Activated naive CD4-positive, alpha-beta T cell (primary cell): ENCODE measurements at regions not wholly inside any gene's neighbourhood (a gene's known extent, or its start where the extent isn't known, plus 50 kb on each side); places are given as distances from the start of the nearest gene placed in this dataset.
"Not testable (repeated sequence)": the region's sequence is repeated elsewhere in the genome, so short reads cannot be mapped to it uniquely, and the experiment has no call there.

ENCODE experiments used
- DNase-seq, 4 experiments: peaks; one replicate each; lab custom pipeline; 2025; lab: John Stamatoyannopoulos, UW

DNA sequence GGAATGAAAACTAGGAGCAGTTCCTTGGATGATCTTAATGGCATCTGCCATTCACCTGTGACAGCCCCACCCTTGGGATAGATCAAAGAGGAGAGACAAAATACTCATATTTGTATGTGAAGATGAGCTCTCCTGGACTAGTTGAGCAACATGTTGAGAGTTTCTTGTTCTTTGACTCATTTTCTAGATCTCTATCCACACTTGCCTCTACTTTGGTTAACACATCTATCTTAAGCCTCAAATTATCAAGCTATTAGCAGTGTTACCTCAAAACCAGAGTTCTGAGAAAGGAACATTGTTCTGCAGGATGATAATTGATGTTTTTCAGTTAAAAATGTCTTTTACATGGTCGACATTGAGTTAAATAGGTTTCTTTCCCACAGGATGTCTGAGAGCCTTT, 94.2 kb upstream of the TEX13D start:
- no peak for DNase-seq

DNA sequence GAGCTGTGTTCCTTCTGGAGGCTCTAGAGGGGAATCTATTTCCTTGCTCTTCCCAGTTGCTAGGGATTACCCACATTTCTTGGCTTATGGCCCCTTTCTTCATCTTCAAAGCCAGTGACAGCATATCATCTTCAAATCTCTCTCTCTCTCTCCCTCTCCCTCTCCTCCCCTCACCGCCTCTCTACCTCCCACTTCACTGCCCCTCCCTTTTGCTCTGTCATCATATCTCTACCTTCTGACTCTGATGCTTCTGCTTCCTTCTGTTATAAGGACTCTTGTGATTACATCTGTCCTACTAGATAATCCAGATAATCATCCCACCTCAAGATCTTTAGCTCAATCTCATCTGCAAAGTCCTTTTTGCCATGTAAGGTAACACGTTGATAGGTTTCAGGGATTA, 93.1 kb upstream of the TEX13D start:
- DNase-seq = no peak

DNA sequence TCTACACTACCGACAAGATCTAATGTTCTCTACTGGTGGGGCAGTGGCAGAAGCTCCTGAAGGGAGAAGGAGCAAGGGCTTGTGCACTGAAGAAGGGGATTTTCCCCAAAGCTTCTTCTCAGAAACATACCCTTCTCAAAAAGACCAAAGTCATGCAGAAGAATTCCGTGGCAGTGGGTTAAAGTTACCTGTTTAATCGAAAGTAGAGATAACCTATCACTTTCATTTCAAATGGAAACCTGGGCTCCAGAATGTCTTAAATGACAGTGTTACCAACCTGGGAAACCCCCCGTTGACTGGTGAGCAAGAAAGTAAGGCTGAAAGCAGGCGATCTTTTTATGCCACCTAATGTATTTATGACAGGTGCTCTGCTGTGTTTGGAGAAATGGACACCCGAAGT, 92.5 kb upstream of the TEX13D start:
- no peak for DNase-seq

DNA sequence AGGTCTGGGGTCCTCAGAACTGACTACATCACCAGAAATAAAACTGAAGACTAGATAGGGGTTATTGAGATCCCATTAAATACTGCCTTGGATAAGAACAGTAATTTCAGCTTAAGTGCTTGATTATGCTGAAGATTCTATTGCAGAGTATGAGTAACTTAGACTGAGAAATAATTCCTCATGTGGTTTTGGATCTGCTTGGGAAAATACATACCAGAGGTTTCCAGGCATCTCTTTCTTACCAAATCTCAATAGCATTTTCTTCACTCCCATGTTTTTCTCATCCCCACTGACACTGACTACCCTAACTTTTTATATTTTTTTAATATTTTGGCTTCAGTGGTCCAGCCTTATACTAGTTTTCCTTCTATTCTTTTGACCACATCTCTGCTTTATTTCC, 92.0 kb upstream of the TEX13D start:
- DNase-seq = no peak

DNA sequence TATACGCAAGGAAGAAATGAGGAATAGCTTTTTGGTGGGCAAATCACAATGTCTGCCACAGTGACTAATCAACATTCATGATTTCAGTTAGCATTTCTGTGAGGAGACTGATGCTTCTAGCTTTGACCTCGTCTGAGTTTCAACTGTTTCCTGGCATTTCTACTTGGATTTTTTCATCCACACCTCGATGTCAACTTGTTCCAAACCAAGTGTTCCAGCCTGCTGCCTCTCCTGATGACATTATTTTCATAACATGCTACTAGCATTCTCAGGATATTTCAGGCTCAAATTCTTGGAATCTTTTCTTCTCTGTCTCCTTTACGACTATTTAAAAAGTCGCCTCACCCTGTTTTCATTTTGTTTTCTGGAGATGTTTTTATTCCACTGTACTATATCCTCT, 90.3 kb upstream of the TEX13D start:
- no peak for DNase-seq

DNA sequence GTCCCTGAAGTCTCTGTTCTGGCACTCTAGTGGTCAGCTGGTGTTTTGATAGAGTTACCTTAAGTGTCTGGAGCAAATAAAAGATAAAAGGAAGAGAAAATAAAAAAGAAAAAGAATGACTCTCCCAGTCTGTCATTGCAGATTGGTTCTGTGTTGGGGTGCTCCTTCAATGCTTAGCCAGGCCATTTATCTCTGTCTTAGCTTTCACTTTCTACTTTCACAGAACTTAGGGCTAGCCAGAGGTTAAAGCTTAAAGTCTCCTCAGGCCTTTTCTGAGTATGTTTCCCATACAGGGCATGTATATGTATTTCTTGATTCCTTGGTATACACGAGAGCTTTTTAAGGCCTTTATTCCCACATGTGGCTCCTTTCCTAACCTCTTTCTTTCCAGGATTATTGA, 83.1 kb upstream of the TEX13D start:
- DNase-seq = no peak

DNA sequence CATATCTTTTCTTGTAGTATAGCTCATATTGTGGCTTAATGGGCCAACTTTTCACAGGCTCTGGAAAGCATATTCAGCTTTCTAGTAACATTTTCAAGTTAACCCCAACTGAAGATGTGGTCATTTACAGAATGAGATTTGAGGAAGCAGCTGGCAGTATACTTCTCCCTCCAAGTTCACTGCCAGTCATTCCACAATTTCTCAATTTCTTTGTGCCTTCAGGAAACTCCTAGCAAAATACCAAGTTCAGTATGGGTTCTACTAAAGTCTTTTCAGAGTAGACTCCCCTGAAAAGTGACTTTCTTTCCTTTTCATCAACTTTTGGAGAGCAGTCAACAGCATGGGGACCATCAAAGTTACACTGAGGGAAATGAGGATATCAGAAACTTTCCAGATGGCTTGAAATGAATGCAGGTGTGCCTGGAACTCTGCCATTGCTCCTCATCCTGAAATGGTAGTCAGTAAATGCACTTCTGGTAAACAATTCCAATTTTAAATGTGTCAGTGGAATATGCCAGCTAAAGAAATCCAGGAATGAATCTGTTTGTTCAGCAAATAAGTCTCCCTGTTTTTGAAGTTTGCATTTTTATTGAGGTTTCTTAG, 81.5 kb upstream of the TEX13D start:
- DNase-seq = no peak

DNA sequence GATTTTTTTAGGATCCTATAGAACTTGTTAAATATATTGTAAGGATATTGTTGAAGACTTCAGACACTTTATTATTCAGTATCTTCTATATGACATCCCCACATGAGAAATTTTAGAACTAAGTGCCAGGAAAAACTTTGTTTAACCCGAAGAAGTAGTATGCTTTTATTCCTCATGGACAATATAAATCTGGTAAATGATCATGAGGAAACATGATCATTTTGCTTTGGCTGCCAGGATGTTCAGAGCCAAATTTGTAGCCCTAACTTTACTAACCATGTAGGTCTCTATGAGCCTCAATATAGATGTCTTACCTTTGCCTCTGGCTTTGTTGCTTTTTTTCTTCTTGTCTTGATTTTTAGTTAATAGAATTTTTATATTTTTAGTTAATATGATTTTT, 77.8 kb upstream of the TEX13D start:
- no peak for DNase-seq

DNA sequence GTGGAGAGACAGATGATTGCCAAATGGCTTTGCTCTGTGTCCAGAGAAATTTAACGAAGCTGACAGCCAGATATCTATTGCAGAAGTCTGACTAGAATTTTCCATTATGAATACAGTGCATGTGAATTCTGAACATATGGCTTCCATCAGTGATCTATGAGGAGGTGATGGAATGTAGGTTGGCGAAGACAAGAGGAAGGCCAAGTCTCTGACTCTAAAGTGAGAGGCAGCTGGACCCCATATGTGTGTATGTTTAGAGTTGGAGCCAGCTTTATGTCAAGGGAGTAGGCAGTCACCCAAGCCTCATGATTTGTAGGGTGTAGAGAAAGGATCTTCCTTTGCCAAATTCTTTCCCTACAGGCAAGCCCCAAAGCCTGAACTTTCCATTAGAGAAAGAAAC, 76.2 kb upstream of the TEX13D start:
- DNase-seq = no peak

DNA sequence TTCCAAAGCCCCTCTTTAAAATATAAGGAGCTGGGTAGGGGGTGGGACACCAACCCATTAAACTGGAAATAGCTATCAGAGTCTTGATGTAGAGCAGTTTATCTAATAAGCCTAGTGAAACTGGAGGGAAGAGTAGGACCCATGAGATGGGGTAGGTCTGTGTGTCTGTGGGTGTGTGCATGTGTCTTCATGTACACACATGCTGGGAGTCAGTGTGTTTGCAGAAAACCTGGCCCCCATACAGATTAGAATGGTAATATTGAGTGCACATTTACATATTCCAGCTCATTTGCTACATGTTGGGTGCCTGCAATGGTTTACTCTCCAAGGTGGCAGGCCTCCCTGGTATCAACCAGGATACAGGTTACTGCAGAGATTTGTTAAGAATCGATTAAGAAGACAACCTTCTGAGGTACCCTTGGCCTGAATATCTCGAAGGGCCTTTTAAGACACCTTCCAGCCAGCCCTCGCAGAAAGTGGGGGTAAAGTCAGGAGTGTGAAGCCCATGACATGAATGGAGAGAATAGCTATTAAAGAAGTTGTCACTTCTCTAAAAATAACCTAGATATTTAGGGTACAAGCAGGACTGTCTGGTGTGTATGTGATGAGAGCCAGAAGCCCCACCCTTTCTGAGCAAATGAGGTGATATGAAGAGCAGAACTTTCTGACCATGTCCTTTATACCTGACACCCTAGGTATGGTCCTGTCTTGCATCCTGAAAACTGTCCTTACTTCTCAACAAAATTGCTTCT, 75.7 kb upstream of the TEX13D start:
- no peak for DNase-seq

DNA sequence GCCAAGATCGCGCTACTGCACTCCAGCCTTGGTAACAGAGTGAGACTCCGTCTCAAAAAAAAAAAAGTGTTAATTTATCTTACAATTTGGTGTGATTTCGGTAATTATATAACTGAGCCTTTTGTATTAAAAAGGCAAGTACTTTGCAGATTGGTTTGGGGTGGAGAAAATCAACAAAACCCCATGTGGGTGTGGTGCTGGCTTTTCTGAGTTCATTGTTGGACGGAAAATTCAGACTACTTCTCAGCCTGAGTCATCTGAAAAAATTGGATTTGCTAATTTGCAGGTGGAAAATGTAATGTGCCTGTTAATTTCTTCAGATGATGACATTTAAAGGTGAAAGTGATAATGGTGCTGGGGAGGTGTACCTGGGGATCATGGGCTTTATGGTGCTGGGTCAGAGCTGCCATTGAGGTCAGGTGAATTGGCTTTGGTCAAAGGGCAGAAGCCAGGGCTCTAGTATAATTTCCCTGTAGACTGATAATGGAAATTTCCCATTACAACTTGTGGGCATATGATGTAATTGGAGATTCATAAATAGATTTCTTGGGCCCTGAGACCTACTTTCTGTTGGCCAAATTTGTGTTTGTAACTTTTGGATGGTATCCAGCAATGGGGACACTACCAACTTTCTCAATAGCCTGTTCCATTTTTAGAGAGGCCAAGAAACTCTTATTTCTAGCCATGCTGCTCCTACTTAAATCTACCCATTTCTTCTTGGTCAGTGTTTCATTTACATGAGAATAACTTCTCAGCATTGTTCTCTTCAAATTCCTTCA, 74.3 kb upstream of the TEX13D start:
- no peak for DNase-seq

DNA sequence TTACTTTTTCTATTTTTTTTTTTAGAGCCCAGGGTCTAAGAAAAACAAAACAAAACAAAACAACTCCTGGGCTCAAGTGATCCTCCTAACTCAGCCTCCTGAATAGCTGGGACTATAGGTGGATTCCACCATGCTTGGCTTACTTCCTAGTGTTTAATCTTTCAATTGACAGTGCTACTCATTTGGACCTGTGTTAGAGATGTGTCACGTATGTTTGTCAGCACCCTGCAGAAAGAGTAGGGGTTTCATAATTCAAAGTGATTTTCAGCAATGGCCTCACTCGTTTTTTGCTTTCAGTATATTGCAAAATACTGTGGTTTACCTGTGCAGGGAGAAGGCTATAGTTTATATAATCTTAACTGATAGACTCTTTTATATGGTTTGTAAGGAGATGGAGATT, 71.6 kb upstream of the TEX13D start:
- no peak for DNase-seq

DNA sequence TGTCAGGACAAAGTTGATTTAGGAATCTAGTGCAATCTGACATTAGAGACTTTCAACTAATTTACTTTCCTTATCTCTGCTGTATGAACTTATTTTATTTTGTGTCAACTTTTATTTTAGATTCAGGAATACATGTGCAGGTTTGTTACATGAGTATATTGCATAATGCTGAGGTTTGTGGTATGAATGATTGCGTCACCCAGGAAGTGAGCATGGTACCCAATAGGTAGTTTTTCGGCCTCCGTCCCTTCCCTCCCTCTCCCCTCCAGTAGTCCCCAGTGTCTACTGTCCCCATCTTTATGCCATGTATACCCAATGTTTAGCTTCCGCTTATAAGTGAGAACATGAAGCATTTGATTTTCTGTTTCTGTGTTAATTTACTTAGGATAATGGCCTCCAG, 68.7 kb upstream of the TEX13D start:
- DNase-seq = no peak

DNA sequence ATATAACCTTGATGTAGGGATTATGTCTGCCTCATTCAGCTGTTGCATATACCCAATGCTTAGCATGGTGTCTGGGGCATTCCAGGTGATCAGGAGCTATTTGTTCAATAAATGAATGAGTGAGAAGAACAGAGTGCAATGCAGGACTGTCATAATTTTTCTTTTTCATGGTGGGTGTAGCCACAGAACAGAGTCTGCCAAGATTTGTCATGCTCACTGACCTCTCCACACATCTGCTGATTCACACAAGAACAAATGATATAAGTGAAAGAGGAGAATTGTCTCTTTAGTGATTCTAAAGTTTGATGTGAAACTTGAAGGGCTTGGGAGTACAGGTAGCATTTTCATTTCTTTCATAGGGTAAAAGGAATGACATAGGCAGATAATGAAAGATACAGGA, 64.4 kb upstream of the TEX13D start:
- no peak for DNase-seq

DNA sequence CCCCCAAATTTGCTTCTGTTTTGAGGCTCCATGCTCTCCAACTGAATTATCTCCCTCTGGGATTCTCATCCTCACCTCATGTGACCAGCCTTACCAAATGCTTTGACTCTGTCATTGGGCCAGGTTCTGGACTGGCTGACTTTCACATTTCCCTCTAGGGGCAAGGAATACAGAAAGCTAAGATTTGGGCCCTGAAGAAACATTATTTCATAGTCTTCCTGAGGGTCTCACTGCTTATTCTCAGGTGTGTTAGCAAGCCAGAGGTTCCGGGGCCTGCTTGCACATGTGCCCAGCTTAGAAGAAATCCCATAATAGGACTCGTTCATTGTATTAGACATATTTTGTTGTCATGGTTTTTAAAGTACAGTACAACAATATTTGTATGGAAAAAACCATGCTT, 62.6 kb upstream of the TEX13D start:
- no peak for DNase-seq

DNA sequence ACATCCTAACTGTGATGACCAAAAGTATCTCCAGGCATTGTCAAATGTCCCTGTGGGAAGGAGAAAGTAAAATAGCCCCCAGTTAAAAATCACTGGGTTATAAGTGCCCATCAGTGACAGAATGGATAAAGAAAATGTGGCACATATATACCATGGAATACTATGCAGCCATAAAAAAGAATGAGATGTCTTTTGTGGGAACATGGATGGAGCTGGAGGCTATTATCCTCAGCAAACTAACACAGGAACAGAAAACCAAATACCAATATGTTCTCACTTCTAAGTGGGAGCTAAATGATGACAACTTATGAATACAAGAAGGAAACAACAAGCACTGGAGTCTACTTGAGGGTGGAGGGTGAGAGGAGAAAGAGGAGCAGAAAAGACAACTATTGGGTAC, 60.9 kb upstream of the TEX13D start:
- DNase-seq = not testable (repeated sequence)

DNA sequence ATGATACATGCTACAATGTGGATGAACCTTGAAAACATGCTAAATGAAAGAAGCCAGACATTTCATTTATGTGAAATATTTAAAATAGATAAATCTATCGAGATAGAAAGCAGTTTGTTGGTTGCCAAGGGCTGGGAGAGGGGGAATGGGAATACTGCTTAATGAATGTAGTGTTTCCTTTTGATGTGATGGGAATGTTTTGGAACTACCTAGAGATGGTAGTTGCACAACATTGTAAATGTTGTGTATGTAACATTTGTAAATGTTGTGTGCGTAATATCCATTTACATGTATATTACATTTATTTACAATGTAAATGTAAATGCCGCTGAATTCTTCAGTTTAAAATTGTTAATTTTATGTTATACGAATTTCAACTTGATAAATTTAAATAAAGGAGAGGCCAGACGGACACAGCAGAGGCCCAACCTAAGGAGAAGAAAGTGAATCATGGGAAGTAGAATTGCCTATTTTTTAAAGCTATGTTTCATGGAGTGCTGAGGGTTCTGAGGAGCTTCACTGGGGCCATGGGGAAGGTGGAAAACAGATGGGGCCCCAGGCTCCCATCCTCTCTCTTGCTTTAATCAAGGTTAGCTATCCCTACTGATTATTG, 60.0 kb upstream of the TEX13D start:
- DNase-seq = no peak

DNA sequence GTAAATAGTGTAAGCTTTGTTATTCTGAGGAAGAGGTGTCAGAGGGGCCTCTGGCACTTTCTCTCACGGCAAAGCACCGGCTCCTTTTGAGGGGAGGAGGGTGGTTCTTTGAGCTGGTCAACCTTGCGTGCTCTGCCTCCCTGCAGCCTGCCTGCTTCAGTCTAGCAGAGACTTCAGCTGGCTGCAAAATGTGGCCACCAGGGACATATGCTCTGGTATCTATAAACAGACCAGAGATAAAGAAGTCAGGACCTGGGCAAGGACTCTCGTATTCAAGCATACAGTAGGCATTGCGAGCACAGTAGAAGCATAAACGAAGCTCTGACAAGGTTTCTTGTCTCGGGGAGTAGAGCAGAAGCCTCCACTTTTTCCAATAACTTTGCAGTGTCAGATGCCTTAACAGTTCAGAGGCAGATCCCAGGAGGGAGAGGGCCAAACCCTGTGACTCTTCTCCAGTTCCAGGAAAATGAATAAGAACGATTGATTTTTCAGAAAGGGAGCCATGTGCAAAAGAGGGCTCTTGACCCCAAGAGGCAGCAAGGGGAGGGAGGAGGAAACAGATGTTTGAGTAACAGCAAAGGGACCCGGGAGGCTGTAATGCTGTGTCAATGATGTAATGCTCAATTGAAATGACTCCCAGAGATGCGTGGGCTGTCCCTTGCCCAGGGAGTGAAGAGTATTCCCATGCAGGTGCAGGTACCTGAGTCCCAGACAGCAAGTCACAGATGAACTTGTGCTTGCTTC, 57.9 kb upstream of the TEX13D start:
- DNase-seq = no peak

DNA sequence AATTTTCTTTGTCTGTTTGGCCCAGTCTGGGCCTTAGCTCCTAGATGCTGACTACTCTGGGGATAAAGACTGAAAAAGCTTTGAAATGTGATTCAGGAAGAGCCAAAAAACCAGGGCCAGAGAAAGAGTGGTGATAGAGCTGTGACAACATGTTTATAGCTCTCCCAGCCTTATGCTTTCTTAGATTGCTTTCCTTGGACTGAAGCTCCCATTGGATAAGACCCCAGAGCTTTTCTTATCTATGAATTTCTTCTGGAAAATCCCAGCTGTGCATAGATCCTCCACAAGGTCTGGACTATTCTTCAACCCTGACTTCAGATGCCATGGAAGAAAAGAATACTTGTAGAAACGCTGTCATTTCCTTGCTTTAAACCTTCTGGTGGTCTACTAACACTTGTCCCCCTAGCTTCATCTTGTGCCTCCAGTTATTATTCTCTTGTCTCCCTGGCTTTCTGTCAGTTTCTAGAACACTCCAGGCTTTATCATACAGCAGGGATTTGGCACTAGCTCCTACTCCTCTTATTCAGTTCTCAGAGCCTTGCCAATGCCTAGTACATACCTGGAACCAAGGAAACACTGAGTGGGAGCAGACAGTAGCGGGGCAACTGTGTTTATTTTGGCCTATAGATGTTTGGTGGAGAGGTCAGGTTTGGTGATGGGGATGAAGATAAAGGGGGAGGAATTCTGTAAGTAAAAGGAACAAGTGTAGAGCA, 57.1 kb upstream of the TEX13D start:
- no peak for DNase-seq

DNA sequence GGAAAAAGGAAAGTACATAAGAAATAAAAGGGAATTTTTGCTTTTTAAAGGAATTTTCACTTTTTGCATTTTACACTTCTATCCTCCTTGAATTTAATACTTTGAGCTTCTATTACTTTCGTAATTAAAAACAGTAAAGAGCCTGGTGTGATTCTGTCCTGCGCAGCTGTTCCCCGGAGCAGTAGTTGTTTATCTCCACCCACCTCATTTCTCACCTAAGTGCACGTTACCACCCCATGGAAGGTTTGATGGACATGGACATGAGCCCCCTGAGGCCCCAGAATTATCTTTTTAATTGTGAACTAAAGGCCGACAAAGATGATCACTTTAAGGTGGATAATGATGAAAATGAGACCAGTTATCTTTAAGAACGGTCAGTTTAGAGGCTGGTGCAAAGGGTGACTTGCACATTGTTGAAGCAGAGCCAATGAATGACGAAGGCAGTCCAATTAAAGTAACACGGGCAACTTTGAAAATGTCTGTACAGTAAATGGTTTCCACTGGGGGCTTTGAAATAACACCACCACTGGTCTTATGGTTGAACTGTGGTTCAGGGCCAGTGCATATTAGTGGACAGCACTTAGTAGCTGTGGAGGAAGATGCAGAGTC, 52.1 kb upstream of the TEX13D start:
- no peak for DNase-seq

DNA sequence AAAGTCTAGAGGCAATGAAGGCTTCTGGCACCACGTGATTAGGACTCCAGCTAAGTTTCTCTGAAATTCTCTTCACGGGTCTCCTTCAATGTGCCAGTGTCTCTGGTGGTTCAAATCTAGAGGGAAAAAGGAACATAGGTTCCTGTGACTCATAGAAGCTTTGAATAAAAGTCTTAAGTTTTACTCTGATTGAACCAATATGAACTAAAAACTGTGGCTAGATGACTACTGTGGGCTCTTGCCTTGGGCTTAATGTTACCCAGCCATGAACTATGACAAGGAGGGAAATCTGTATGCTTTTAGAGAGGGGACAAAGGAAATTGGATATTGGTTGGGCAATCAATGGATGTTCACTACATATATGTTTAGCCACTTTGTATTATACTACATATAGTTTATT, 49.9 kb upstream of the TEX13D start:
- no peak for DNase-seq
